ENCODE measurements at regions not wholly inside any gene's neighbourhood (a gene's known extent, or its start where the extent isn't known, plus 50 kb on each side); places are given as distances from the start of the nearest gene placed in this dataset.

GRCh38 chr16:20166531-20167235 is 93.0 kb upstream of the GPR139 start:
- DNase-seq, result no peak

GRCh38 chr16:20153444-20153843 is 79.8 kb upstream of the GPR139 start:
- DNase-seq, result no peak

GRCh38 chr16:20147091-20147490 is 73.4 kb upstream of the GPR139 start:
- DNase-seq, result no peak

- no peak for DNase-seq
These were observed 68.3 kb upstream of the GPR139 start for GRCh38 chr16:20141956-20142355.

- DNase-seq, result no peak
These were observed 64.2 kb upstream of the GPR139 start for GRCh38 chr16:20137909-20138308.

- DNase-seq, result no peak
These were observed 63.5 kb upstream of the GPR139 start for GRCh38 chr16:20137194-20137593.

GRCh38 chr16:20136446-20136968 is 62.8 kb upstream of the GPR139 start:
- DNase-seq, result no peak

GRCh38 chr16:20129375-20129774 is 55.7 kb upstream of the GPR139 start:
- DNase-seq, result no peak

All from NCI-H345 (cell line).